ENCODE measurements at regions not wholly inside any gene's neighbourhood (a gene's known extent, or its start where the extent isn't known, plus 50 kb on each side); places are given as distances from the start of the nearest gene placed in this dataset.

GRCh38 chr21:24671901-24672300 lies 935.4 kb downstream of the MRPL39 start:
- Histone ChIP-seq H3K9me3 (ENCODE audit: control insufficient read depth, insufficient read depth, low read depth, low read length) (no peaks in the 10 kb centered on the region), H3K4me3 (ENCODE audit: low read depth, low read length) (no peak overlapping the region), H3K4me1 (ENCODE audit: control insufficient read depth, insufficient read depth, low read length) (no peaks in the 10 kb centered on the region), H3K27me3 (ENCODE audit: control insufficient read depth, insufficient read depth, low read length) (no peaks in the 10 kb centered on the region), H3K27ac (ENCODE audit: low read depth, low read length) (no peak overlapping the region), H3K9ac (ENCODE audit: low read length) (no peak overlapping the region), H3K36me3 (ENCODE audit: control insufficient read depth, insufficient read depth, low read length) (no peaks in the 10 kb centered on the region)

GRCh38 chr21:24658926-24659325 lies 948.4 kb downstream of the MRPL39 start:
- no peaks in the 10 kb centered on the region for H3K4me1 ChIP-seq (ENCODE audit: control insufficient read depth, insufficient read depth, low read length)
- H3K27me3 ChIP-seq (ENCODE audit: control insufficient read depth, insufficient read depth, low read length) = no peaks in the 10 kb centered on the region
- no peak overlapping the region for H3K27ac ChIP-seq (ENCODE audit: low read depth, low read length)
- no peaks in the 10 kb centered on the region for H3K36me3 ChIP-seq (ENCODE audit: control insufficient read depth, insufficient read depth, low read length)
- H3K9ac ChIP-seq (ENCODE audit: low read length) = no peak overlapping the region
- H3K9me3 ChIP-seq (ENCODE audit: control insufficient read depth, insufficient read depth, low read depth, low read length) = no peaks in the 10 kb centered on the region
- H3K4me3 ChIP-seq (ENCODE audit: low read depth, low read length) = no peak overlapping the region

- H3K36me3 ChIP-seq (ENCODE audit: control insufficient read depth, insufficient read depth, low read length) = no peaks in the 10 kb centered on the region
These were observed 949.3 kb downstream of the MRPL39 start for GRCh38 chr21:24658026-24658425.

GRCh38 chr21:24649691-24650090 lies 957.6 kb downstream of the MRPL39 start:
- H3K4me1 ChIP-seq (ENCODE audit: control insufficient read depth, insufficient read depth, low read length) = no peaks in the 10 kb centered on the region
- peaks cover 2% of the 10 kb centered on the region; the same call in 1 of the 2 replicates for H3K9me3 ChIP-seq (ENCODE audit: control insufficient read depth, insufficient read depth, low read depth, low read length)
- H3K4me3 ChIP-seq (ENCODE audit: low read depth, low read length) = no peak overlapping the region
- no peak overlapping the region for H3K27ac ChIP-seq (ENCODE audit: low read depth, low read length)
- H3K36me3 ChIP-seq (ENCODE audit: control insufficient read depth, insufficient read depth, low read length) = no peaks in the 10 kb centered on the region
- H3K9ac ChIP-seq (ENCODE audit: low read length) = no peak overlapping the region
- H3K27me3 ChIP-seq (ENCODE audit: control insufficient read depth, insufficient read depth, low read length) = no peaks in the 10 kb centered on the region

More at GRCh38 chr21:24658026-24658425, 949.3 kb downstream of the MRPL39 start:
- Histone ChIP-seq H3K27ac (ENCODE audit: low read depth, low read length) (no peak overlapping the region), H3K4me3 (ENCODE audit: low read depth, low read length) (no peak overlapping the region), H3K27me3 (ENCODE audit: control insufficient read depth, insufficient read depth, low read length) (no peaks in the 10 kb centered on the region), H3K9ac (ENCODE audit: low read length) (no peak overlapping the region), H3K4me1 (ENCODE audit: control insufficient read depth, insufficient read depth, low read length) (no peaks in the 10 kb centered on the region), H3K9me3 (ENCODE audit: control insufficient read depth, insufficient read depth, low read depth, low read length) (no peaks in the 10 kb centered on the region)

- peaks cover 3% of the 10 kb centered on the region; the same call in 1 of the 2 replicates for H3K9me3 ChIP-seq (ENCODE audit: control insufficient read depth, insufficient read depth, low read depth, low read length)
- no peaks in the 10 kb centered on the region for H3K36me3 ChIP-seq (ENCODE audit: control insufficient read depth, insufficient read depth, low read length)
- H3K27ac ChIP-seq (ENCODE audit: low read depth, low read length) = no peak overlapping the region
These were observed 970.6 kb downstream of the MRPL39 start for GRCh38 chr21:24636696-24637095.

GRCh38 chr21:24634749-24635148 lies 972.5 kb downstream of the MRPL39 start:
- Histone ChIP-seq H3K27ac (ENCODE audit: low read depth, low read length) (no peak overlapping the region), H3K9ac (ENCODE audit: low read length) (no peak overlapping the region), H3K4me3 (ENCODE audit: low read depth, low read length) (no peak overlapping the region), H3K27me3 (ENCODE audit: control insufficient read depth, insufficient read depth, low read length) (no peaks in the 10 kb centered on the region), H3K4me1 (ENCODE audit: control insufficient read depth, insufficient read depth, low read length) (peaks cover 5% of the 10 kb centered on the region; the same call in 1 of the 2 replicates), H3K36me3 (ENCODE audit: control insufficient read depth, insufficient read depth, low read length) (no peaks in the 10 kb centered on the region), H3K9me3 (ENCODE audit: control insufficient read depth, insufficient read depth, low read depth, low read length) (no peaks in the 10 kb centered on the region)

More at GRCh38 chr21:24636696-24637095, 970.6 kb downstream of the MRPL39 start:
- H3K4me1 ChIP-seq (ENCODE audit: control insufficient read depth, insufficient read depth, low read length) = peaks cover 5% of the 10 kb centered on the region; the same call in 1 of the 2 replicates
- H3K27me3 ChIP-seq (ENCODE audit: control insufficient read depth, insufficient read depth, low read length) = no peaks in the 10 kb centered on the region
- H3K4me3 ChIP-seq (ENCODE audit: low read depth, low read length) = no peak overlapping the region
- H3K9ac ChIP-seq (ENCODE audit: low read length) = no peak overlapping the region

GRCh38 chr21:24628536-24628935 lies 978.7 kb downstream of the MRPL39 start:
- Histone ChIP-seq H3K9ac (ENCODE audit: low read length) (no peak overlapping the region), H3K4me1 (ENCODE audit: control insufficient read depth, insufficient read depth, low read length) (no peaks in the 10 kb centered on the region), H3K9me3 (ENCODE audit: control insufficient read depth, insufficient read depth, low read depth, low read length) (no peaks in the 10 kb centered on the region), H3K27ac (ENCODE audit: low read depth, low read length) (no peak overlapping the region), H3K4me3 (ENCODE audit: low read depth, low read length) (no peak overlapping the region), H3K36me3 (ENCODE audit: control insufficient read depth, insufficient read depth, low read length) (no peaks in the 10 kb centered on the region), H3K27me3 (ENCODE audit: control insufficient read depth, insufficient read depth, low read length) (no peaks in the 10 kb centered on the region)

- Histone ChIP-seq H3K27ac (ENCODE audit: low read depth, low read length) (no peak overlapping the region), H3K9ac (ENCODE audit: low read length) (no peak overlapping the region), H3K4me1 (ENCODE audit: control insufficient read depth, insufficient read depth, low read length) (no peaks in the 10 kb centered on the region), H3K36me3 (ENCODE audit: control insufficient read depth, insufficient read depth, low read length) (no peaks in the 10 kb centered on the region), H3K27me3 (ENCODE audit: control insufficient read depth, insufficient read depth, low read length) (no peaks in the 10 kb centered on the region), H3K9me3 (ENCODE audit: control insufficient read depth, insufficient read depth, low read depth, low read length) (no peaks in the 10 kb centered on the region), H3K4me3 (ENCODE audit: low read depth, low read length) (no peak overlapping the region)
These were observed 979.2 kb downstream of the MRPL39 start for GRCh38 chr21:24628046-24628445.

- no peak overlapping the region for H3K27ac ChIP-seq (ENCODE audit: low read depth, low read length)
- H3K27me3 ChIP-seq (ENCODE audit: control insufficient read depth, insufficient read depth, low read length) = no peaks in the 10 kb centered on the region
- H3K36me3 ChIP-seq (ENCODE audit: control insufficient read depth, insufficient read depth, low read length) = no peaks in the 10 kb centered on the region
- no peak overlapping the region for H3K9ac ChIP-seq (ENCODE audit: low read length)
- peaks cover 25% of the 10 kb centered on the region for H3K9me3 ChIP-seq (ENCODE audit: control insufficient read depth, insufficient read depth, low read depth, low read length)
- no peak overlapping the region for H3K4me3 ChIP-seq (ENCODE audit: low read depth, low read length)
- H3K4me1 ChIP-seq (ENCODE audit: control insufficient read depth, insufficient read depth, low read length) = no peaks in the 10 kb centered on the region
These were observed 989.5 kb downstream of the MRPL39 start for GRCh38 chr21:24617819-24618218.

- no peak overlapping the region for H3K4me3 ChIP-seq (ENCODE audit: low read depth, low read length)
- no peaks in the 10 kb centered on the region for H3K27me3 ChIP-seq (ENCODE audit: control insufficient read depth, insufficient read depth, low read length)
- no peak overlapping the region for H3K9ac ChIP-seq (ENCODE audit: low read length)
- no peaks in the 10 kb centered on the region for H3K36me3 ChIP-seq (ENCODE audit: control insufficient read depth, insufficient read depth, low read length)
- H3K9me3 ChIP-seq (ENCODE audit: control insufficient read depth, insufficient read depth, low read depth, low read length) = no peaks in the 10 kb centered on the region
- no peak overlapping the region for H3K27ac ChIP-seq (ENCODE audit: low read depth, low read length)
- no peaks in the 10 kb centered on the region for H3K4me1 ChIP-seq (ENCODE audit: control insufficient read depth, insufficient read depth, low read length)
These were observed 1013.2 kb downstream of the MRPL39 start for GRCh38 chr21:24594082-24594481.

GRCh38 chr21:24590261-24590660 lies 1017.0 kb downstream of the MRPL39 start:
- no peak overlapping the region for H3K4me3 ChIP-seq (ENCODE audit: low read depth, low read length)
- no peak overlapping the region for H3K9ac ChIP-seq (ENCODE audit: low read length)
- no peaks in the 10 kb centered on the region for H3K9me3 ChIP-seq (ENCODE audit: control insufficient read depth, insufficient read depth, low read depth, low read length)
- no peaks in the 10 kb centered on the region for H3K4me1 ChIP-seq (ENCODE audit: control insufficient read depth, insufficient read depth, low read length)
- no peak overlapping the region for H3K27ac ChIP-seq (ENCODE audit: low read depth, low read length)
- H3K27me3 ChIP-seq (ENCODE audit: control insufficient read depth, insufficient read depth, low read length) = no peaks in the 10 kb centered on the region
- H3K36me3 ChIP-seq (ENCODE audit: control insufficient read depth, insufficient read depth, low read length) = no peaks in the 10 kb centered on the region

- H3K27ac ChIP-seq (ENCODE audit: low read depth, low read length) = no peak overlapping the region
- H3K9ac ChIP-seq (ENCODE audit: low read length) = no peak overlapping the region
- no peaks in the 10 kb centered on the region for H3K4me1 ChIP-seq (ENCODE audit: control insufficient read depth, insufficient read depth, low read length)
- H3K27me3 ChIP-seq (ENCODE audit: control insufficient read depth, insufficient read depth, low read length) = no peaks in the 10 kb centered on the region
- no peak overlapping the region for H3K4me3 ChIP-seq (ENCODE audit: low read depth, low read length)
- no peaks in the 10 kb centered on the region for H3K36me3 ChIP-seq (ENCODE audit: control insufficient read depth, insufficient read depth, low read length)
- H3K9me3 ChIP-seq (ENCODE audit: control insufficient read depth, insufficient read depth, low read depth, low read length) = no peaks in the 10 kb centered on the region
These were observed 1023.8 kb downstream of the MRPL39 start for GRCh38 chr21:24583473-24583872.

Measured in HUES6 (cell line).